ENCODE measurements at regions not wholly inside any gene's neighbourhood (a gene's known extent, or its start where the extent isn't known, plus 50 kb on each side); places are given as distances from the start of the nearest gene placed in this dataset.

DNA sequence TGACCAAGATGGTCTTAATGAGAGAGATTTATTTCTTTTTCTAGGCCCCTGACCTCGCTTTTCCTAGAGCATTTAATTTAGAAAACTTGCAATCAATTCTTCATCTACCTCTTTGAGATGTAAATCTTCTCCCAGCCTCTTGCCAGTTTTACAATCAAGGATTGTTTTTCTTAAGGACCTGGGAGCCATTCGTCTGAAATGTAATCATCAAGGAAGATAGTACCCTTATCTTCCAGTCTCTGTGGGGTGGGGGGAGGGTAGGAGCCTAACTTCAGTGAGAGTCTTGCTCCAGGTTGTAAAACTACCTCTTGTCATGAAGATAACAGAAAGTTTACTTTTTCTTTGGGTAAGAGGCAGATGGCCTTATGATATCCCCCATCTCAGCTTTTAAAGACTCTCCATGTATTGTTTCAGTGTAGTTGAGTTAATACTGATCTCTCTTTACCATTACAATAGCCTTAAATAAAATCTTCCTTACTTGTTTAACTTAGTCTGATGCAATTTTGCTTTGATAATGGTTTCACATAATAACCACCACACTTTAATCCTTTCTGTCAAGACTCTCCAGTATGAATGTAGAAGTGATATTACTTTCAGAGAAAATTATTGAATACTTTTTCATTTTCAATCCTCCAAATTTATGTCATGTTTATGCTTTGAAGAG is 110.2 kb upstream of the CPHXL start:
- TF ChIP-seq POLR2A (IDR thresholded peaks at IDR 0.05), result no peak
- TF ChIP-seq, protein P1, sequence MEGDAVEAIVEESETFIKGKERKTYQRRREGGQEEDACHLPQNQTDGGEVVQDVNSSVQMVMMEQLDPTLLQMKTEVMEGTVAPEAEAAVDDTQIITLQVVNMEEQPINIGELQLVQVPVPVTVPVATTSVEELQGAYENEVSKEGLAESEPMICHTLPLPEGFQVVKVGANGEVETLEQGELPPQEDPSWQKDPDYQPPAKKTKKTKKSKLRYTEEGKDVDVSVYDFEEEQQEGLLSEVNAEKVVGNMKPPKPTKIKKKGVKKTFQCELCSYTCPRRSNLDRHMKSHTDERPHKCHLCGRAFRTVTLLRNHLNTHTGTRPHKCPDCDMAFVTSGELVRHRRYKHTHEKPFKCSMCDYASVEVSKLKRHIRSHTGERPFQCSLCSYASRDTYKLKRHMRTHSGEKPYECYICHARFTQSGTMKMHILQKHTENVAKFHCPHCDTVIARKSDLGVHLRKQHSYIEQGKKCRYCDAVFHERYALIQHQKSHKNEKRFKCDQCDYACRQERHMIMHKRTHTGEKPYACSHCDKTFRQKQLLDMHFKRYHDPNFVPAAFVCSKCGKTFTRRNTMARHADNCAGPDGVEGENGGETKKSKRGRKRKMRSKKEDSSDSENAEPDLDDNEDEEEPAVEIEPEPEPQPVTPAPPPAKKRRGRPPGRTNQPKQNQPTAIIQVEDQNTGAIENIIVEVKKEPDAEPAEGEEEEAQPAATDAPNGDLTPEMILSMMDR (IDR thresholded peaks at IDR 0.05), result no peak
- ATAC-seq (no peak), DNase-seq (no peak)
- H3K4me3 ChIP-seq, result no peak overlapping the region
- peaks cover 0 to 5% (median 0%) of the 10 kb centered on the region in 3 donors for H3K9me3 ChIP-seq
- H3K4me1 ChIP-seq, result no peaks in the 10 kb centered on the region
- H3K27ac ChIP-seq, result no peak overlapping the region
- no peaks in the 10 kb centered on the region for H3K36me3 ChIP-seq (replicated peaks in 1 of 2; ENCODE audit: insufficient read depth in 1 of 2, low read depth in 2 of 2)
- WGBS, 2 donors, result 39 to 44% methylated on average over 2 of the region's 2 CpGs
- intact Hi-C loops (cut with DNase I), result no loop called here
- no peaks in the 10 kb centered on the region for H3K27me3 ChIP-seq

DNA sequence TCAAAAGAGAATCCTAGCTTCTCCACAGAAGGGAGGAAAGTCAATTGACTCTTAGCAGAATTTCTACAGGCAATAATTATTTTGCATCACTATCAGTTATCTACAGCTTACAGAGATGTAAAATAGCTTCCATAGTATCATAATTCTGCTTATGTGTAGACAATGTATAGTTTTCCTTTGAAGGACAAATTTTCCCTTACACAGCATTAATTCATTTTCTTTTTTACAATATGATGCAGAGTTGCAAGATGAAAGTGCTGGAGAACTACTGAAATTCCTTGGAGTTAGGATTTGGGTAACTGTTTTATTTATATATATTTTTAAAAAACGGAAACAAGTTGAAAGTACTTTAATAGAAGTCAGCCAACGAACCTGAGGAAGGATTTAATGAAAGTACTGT is 111.0 kb upstream of the CPHXL start:
- Histone ChIP-seq H3K27me3 (no peaks in the 10 kb centered on the region), H3K4me3 (no peak overlapping the region), H3K36me3 (replicated peaks in 1 of 2; ENCODE audit: insufficient read depth in 1 of 2, low read depth in 2 of 2) (no peaks in the 10 kb centered on the region), H3K9me3 (peaks cover 0 to 5% (median 0%) of the 10 kb centered on the region in 3 donors), H3K4me1 (no peaks in the 10 kb centered on the region), H3K27ac (no peak overlapping the region)
- WGBS, 2 donors, result 60 to 66% methylated on average over 2 of the region's 2 CpGs
- intact Hi-C loops (cut with DNase I), result no loop called here
- ATAC-seq (no peak), DNase-seq (no peak)
- TF ChIP-seq, protein P1 (IDR thresholded peaks at IDR 0.05), result no peak
- TF ChIP-seq POLR2A (IDR thresholded peaks at IDR 0.05), result no peak

DNA sequence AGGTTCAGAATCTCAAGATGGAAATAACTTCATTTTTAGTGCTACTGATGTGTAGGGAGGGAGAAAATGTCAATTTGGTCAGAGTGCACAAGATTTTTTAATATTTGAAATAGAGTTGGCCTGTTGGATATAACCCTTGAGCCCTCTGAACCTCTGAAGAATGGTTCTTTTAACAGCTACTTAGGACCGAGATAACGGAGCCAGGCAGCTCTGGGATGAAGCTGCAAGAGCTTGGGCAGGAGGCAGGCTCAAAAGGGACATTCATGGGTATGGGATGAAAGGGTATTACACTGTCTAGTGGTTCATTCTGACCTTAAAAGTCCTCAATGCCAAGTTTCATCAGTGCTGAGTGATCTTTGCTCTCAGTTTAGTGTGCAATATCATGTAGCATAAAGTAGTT is 111.4 kb upstream of the CPHXL start:
- 76 to 80% methylated on average over 2 of the region's 2 CpGs for WGBS, 2 donors
- no peak overlapping the region for H3K27ac ChIP-seq
- no peaks in the 10 kb centered on the region for H3K36me3 ChIP-seq (replicated peaks in 1 of 2; ENCODE audit: insufficient read depth in 1 of 2, low read depth in 2 of 2)
- ATAC-seq (no peak), DNase-seq (no peak)
- H3K4me1 ChIP-seq, result no peaks in the 10 kb centered on the region
- peaks cover 0 to 5% (median 0%) of the 10 kb centered on the region in 3 donors for H3K9me3 ChIP-seq
- intact Hi-C loops (cut with DNase I), result no loop called here
- H3K27me3 ChIP-seq, result no peaks in the 10 kb centered on the region
- TF ChIP-seq POLR2A (IDR thresholded peaks at IDR 0.05), result no peak
- TF ChIP-seq, protein P1 (IDR thresholded peaks at IDR 0.05), result no peak
- no peak overlapping the region for H3K4me3 ChIP-seq

DNA sequence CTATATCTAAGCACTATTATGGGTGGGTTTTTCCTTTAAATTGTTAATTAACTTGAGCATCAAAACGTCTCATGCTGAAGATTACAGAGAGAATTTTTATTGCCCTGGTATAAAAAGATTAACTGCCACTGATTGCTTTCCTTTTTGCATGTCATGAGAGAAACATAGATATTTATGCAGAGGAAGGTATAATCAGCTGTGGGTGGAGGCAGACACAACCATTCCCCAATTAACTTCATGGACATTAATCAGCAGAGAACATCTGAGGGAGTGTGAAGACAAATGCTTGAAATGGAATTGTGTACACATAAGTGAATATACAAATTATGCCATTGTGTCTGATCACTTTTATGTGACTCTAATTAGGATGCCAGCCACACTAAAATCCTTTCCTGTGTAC is 115.2 kb upstream of the CPHXL start:
- Histone ChIP-seq H3K27ac (no peak overlapping the region), H3K4me1 (no peaks in the 10 kb centered on the region), H3K4me3 (no peak overlapping the region), H3K27me3 (no peaks in the 10 kb centered on the region), H3K9me3 (no peaks in the 10 kb centered on the region), H3K36me3 (replicated peaks in 1 of 2; ENCODE audit: insufficient read depth in 1 of 2, low read depth in 2 of 2) (no peaks in the 10 kb centered on the region)
- whole genome bisulfite sequencing, 2 donors, result 3 to 13% methylated on average over 1 of the region's 1 CpG
- intact Hi-C loops (cut with DNase I), result no loop called here
- no peak for TF ChIP-seq POLR2A (IDR thresholded peaks at IDR 0.05)
- TF ChIP-seq, protein P1 (IDR thresholded peaks at IDR 0.05), result no peak
- ATAC-seq (no peak), DNase-seq (no peak)

GRCh38 chr16:75847172-75847571 is 120.9 kb upstream of the CPHXL start:
- intact Hi-C loops (cut with DNase I), result no loop called here
- TF ChIP-seq, protein P1 (IDR thresholded peaks at IDR 0.05), result no peak
- no peak for TF ChIP-seq POLR2A (IDR thresholded peaks at IDR 0.05)
- ATAC-seq, result no peak
- H3K27ac ChIP-seq, result no peak overlapping the region
- no peak overlapping the region for H3K4me3 ChIP-seq
- no peaks in the 10 kb centered on the region for H3K9me3 ChIP-seq
- 82 to 87% methylated on average over 1 of the region's 1 CpG for WGBS, 2 donors
- H3K27me3 ChIP-seq, result no peaks in the 10 kb centered on the region
- H3K36me3 ChIP-seq (replicated peaks in 1 of 2; ENCODE audit: insufficient read depth in 1 of 2, low read depth in 2 of 2), result no peaks in the 10 kb centered on the region
- no peak for DNase-seq
- H3K4me1 ChIP-seq, result no peaks in the 10 kb centered on the region

All from body of pancreas (tissue), 4 donors.